GM18526 (cell line): ENCODE measurements at regions not wholly inside any gene's neighbourhood (a gene's known extent, or its start where the extent isn't known, plus 50 kb on each side); places are given as distances from the start of the nearest gene placed in this dataset.

ENCODE experiments used
- POLR2A ChIP-seq: IDR thresholded peaks from 3 replicates; pipeline ENCODE4 v1.6.1; 2011; ENCODE audit not compliant: insufficient read length; ENCODE audit errors: extremely low read depth

DNA sequence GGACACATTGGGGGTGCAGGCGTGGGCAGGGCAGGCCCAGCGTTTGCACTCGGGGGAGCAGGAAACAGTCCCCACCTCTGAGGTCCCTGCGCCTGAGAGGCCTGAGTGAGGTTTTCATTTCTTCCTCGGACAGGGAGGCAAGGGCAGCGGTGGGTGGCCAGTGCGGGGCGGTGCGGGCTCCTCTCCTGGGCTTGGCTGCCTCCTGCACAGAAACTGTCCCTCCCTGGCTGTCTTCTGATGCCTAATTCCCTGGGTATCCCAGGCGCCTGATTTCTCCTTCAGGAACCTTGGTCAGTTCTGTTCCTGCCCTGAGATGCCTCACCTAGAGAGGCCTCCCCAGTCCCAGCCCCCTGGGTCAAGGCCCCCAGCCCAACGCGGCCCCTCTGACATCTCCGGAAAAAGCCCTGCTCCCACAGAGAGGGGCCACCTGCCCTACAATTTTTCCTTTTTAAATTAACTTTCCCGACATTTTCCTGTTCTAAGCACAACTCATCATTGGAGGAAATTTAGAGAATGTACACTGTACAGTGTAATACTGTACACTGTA lies 260.3 kb downstream of the ADGRD1 start:
- TF ChIP-seq POLR2A = no peak

DNA sequence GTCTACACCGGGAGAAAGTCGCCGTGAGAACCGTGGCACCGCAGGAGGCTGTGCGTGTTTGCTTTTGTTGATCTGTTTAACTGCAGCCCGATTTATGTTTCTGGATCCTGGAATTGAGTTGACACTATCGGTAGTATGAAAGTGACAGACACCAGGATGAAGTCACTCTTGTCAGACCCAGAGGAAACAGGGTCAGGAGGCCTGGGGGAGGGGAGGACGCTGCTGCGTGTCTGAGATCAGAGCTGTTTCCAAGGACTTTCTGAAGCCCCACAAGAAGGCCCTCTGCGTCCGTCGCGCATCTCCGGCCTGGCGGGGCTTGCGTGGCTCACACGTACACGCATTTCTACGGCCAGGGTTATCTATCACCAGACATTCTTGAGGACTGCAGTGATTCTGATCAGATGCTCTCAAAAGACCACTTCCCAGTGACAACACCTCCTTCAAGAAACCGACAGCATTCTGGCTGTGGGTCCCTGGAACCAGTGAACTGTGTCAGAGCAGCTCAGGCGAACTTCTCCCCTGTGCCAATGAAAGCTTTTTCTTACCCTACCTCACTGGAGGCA lies 263.4 kb downstream of the ADGRD1 start:
- TF ChIP-seq POLR2A = no peak

DNA sequence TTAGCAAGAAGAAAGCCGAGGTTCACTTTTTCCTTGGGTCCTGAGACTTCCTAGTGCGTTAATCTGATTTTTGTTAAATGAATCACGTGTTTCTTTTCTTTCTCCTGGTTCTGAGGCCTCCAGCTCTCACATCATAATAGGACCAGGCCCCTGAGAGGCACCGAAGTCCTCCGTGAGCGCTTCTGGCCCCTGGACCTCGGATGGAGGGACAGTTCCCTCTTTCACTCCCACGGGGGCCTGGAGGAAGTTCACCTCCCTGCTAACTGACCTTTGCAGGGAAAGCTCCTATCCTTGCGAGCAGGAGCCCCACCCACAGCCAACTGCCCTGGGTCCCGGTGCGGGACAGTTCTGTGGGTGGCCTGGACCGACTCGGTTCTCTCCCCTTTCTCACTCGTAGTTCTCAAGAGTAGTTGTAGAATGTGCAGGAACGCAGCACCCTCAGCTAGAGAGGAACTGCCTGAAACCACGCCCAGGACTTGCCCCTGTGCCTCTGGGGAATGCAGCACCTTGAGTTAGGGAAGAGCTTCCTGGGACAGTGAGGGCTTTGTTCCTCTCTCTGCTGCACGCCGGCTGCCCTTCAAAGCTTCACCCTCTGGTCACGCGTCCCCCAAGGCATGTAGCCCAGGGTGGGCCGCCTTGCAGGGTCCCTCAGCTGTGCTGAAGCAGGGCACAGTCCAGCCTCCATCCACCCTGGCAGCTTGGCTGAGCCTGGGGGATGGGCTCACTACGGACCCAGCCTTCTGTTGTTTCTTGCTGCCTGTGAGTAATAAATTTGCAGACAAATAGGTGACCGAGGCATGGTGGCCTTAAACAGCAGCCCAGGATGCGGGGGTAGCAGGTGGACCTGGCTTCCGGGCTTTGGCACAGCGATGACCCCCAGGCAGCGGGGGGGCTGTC lies 264.6 kb downstream of the ADGRD1 start:
- no peak for TF ChIP-seq POLR2A

DNA sequence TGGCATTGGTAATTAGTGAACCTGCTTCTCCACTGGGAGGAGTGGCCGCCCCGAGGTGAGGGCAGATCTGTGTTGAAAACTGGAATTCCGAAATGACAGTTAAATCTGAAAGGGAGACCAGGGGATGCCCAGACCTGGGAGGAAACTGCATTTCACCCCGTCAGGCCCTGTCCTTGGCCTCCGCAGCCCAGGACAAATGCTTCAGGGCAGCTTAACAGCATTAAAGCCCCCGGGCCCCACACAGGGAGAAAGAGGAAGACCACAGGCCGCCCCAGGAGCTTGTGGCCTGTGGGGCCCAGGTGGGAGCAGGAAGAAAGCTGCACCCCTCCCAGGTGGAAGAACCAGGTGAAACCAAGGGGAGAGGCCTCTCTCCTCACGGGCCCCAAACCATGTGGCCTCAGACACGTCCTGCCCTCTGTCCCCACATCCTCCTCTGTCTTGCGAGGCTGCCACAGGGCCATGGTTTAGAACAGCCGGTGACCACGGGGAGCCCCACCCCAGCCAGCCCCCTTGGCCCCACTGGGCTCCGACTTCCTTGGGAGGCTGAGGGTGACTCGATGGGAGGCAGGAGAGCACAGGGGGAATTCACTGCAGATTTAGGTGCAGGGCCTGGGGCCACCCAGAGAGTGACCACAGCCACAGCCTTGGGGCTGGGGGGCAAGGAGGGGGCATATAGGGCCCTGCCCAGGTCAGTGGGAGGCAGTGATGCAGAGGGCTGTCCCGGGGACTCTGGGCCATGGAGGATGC lies 265.4 kb downstream of the ADGRD1 start:
- TF ChIP-seq POLR2A = no peak

DNA sequence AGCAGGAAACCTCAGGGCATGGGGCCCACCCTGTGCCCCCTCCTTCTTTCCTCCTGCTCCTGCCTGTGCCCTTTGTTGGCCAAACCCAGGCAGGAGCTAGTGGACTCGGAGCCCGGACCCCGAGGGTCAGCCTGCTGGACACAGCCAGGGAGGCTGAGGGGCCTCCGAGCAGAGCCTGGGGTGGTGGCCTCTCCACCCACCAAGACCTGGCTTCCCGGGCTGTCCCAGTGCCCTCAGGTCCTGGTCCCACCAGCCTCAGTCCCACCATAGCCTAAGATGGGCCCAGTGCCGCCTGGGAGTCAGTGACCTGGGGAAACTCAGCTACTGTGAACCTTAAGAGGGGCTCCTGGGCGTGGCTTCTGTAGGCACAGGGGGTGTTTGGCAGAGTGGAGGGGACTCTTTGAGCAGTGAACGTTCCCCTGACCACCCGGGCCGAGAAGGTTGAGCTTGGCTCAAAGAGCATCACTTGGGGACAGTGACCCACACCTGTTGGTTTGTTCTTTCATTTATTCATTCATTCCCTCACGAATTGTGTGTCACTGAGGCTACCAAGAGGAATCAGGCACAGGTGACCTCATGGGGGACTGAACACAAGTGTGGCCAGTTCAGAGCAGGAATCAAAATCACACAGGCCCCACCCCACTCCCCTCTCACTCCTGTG lies 266.1 kb downstream of the ADGRD1 start:
- TF ChIP-seq POLR2A = no peak

DNA sequence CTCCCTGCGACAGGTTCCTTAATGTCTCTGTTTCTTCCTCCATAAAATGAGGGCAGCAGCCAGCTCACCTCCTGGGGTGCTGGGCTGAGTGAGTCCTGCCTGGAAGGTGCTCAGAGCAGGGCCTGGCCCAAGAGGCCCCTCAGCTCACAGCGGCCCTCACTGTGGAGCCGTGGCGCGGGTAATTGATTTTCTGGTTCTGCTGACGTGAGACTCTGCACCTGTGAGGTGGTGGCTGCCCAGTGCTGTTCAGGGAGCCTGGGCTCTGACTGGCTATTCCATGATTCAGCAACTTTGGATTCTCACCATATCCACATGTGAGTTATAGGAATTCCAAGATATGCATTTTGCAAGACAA lies 266.6 kb downstream of the ADGRD1 start:
- no peak for TF ChIP-seq POLR2A

DNA sequence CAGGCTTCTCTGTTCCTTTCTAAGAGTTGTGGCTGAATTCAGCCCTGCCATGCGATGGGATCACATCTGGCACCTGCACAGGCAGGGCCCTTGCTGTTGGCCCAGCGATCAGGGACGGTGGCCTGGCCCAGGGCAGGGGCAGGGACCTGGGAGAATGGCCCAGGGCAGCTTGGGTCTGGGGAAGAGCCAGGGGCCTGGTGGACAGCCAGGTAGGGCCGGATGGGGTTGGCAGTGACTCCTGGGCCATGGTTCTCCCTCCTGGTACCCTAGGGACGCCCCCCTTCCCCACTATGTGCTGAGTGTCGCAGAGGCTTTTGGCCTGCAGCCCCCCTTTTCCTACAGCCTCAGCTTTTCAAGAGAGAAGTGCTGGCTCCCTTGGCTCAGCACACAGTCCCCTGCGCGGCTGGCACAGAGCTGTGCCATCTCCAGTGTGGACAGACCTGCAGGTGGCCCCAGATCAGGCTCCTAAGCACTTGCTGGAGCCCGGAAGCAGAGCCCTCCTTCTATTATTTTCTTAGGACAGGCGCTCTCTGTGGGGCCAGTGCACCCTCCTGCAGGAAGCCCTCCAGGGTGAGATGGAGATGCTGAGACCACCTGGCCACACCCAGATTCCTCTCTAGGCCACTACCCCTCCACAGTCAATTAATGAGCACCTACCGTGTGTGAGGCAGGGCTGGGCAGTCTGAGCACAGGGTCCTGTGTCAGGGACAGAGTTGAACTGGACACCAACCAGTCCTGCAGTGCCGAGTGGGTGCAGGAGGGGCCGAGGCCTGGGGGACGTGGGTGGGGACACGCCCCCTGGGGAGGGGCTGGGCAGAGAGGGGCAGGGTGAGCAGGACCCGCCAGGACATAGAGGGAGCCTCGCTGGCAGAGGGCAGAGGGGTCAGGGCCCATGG lies 267.6 kb downstream of the ADGRD1 start:
- TF ChIP-seq POLR2A = no peak

DNA sequence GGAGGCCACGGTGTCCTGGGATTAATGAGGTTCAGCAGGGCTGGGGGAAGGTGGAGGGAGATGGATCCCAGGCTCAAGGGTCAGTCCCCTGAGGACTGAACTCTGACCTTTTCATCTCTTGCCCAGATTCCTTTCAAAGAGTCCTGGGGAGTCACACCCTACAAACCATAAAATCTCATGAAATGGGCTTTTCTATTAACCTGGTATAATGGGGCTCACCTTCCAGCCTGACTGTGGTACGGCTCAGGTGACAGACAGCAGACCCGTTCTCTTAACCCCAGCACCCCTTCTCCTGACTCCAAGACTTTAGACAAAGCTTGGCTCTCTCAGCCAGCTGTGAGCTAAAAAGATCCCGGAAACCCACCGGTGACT lies 268.2 kb downstream of the ADGRD1 start:
- no peak for TF ChIP-seq POLR2A

DNA sequence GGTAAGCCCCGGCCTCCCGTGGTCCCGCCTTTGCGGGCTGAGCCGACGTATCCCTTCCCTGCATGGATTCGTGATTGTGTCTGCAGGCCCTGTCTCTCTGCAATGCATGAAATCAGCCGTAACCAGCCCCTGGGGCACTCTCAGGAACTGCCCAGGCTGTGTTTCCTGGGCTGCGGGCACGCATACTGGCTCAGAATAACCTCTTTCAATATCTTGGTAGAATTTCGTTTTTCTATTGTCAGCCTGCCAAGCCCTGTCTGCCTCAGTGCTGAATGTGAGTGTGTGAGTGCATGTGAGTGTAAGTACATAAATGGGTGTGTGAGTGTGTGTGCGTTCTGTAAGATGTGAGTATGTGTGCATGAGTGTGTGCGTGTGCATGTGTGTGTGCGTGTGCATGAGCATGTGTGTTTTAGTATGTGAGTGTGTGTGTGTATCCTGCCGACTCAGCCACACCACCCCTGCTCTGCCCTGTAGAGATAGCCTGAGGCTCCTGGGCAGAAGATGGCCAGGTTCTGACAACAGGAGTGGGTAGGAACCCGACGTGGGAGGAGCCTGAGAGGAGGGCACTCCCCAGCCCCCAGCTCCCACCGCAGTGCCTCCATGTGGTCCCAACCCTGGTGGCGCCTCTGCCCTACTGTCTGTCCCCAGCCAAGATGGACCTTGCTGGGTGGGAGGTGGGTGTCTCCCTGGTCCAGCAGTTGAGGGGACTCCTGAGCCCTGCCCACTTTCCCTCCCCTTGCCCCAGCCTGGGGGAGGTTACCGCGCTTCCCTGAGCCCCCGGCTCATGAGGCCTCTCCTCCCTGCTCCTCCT lies 268.8 kb downstream of the ADGRD1 start:
- TF ChIP-seq POLR2A = no peak

DNA sequence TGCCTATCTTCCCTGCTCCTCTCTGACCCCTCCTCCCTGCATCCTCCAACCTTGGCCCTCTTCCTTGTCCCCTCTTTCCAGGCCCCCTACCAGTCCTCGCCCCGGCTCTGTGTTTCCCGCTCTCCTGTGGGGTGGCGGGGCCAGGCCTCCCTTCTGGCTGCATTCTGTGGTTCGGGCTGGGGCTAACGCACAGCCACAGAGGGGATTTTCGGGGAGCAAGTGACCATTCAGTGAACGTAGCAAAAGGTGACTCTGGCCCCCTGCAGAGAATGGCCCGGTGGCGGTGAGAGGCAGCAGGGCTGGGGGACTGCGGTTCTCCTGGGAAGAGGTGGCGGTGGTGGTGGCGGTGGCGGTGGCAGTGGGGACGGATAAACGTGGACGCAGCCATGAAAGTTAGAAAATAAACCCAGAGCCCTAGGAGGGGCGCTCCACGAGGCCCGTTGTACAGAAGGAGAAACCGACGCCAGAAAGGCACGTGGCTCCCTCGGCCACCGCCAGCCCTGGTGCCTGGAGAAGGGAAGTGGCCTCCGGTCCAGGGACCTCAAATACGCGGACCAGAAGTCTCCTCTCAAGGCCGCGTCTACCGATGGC lies 269.6 kb downstream of the ADGRD1 start:
- no peak for TF ChIP-seq POLR2A

DNA sequence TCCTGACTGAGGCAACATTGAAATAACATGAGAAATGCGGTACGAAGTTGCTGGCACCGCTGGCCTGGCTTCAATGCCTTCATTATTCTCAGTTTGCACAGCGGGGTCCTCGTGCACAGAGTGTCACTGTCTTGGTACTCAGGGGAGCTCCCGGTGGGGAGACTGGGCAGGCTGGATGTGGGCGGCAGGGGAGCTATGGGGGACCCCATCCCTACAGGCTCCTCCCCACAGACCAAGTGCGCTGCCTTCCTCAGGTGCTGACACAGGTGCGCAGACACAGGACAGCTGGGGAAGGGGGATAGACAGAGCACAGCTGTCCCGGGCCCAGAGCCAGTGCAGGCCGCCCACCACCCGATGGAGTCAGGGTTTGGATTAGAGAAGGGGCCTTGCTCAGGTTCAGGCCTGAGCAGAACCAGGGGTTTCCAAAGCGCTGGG lies 270.1 kb downstream of the ADGRD1 start:
- no peak for TF ChIP-seq POLR2A

DNA sequence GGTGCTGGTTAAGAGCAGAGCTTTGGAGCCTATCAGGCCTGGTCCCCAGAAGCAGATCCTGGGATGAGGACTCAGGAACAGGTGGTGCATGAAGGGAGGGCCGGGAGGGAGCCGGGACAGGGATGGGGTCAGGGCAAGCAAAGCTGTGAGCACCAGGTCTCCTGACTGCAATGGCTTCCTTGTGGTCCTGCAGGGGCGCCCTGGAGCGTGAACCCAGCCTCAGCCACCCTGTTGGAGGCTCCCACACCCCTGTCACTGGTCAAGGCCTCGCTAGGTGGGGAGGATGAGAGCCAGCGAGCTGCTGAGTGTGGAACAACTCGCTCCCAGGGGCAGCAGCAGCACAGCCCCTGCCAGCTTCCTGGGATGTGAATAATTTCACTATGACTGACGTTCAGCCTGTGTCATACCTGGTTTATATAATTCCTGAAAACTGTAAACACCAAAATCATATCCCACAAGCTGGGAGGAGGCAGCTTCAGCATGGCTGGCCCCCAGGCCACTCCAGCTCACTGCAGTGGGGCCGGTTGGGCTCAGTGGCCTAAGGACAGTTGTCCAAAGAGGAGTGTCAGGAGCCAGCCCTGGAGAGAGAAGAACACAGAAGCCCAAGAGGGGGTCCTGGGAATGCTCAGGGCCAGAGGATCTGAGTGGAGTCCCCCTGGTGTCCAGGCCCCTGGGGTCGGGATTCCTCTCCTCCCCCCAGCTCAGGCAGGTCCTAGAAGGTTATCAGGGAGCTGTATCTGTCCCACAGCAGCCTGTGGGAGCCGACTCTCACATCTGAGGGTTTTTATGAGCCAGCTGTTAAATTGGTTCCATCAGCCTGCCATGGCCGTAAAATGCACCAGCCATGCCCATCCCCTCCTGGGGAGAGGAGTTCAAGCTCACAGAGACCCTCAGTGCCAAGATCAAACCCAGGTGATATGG lies 272.9 kb downstream of the ADGRD1 start:
- no peak for TF ChIP-seq POLR2A
